ENCODE measurements at regions not wholly inside any gene's neighbourhood (a gene's known extent, or its start where the extent isn't known, plus 50 kb on each side); places are given as distances from the start of the nearest gene placed in this dataset.

GRCh38 chr15:70324001-70324974, 226.6 kb upstream of the TLE3 start:
- TF ChIP-seq, protein P1, sequence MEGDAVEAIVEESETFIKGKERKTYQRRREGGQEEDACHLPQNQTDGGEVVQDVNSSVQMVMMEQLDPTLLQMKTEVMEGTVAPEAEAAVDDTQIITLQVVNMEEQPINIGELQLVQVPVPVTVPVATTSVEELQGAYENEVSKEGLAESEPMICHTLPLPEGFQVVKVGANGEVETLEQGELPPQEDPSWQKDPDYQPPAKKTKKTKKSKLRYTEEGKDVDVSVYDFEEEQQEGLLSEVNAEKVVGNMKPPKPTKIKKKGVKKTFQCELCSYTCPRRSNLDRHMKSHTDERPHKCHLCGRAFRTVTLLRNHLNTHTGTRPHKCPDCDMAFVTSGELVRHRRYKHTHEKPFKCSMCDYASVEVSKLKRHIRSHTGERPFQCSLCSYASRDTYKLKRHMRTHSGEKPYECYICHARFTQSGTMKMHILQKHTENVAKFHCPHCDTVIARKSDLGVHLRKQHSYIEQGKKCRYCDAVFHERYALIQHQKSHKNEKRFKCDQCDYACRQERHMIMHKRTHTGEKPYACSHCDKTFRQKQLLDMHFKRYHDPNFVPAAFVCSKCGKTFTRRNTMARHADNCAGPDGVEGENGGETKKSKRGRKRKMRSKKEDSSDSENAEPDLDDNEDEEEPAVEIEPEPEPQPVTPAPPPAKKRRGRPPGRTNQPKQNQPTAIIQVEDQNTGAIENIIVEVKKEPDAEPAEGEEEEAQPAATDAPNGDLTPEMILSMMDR (IDR thresholded peaks at IDR 0.05) = no peak
- TF ChIP-seq POLR2A (IDR thresholded peaks at IDR 0.05) = no peak
- TF ChIP-seq POLR2AphosphoS5 (IDR thresholded peaks at IDR 0.05; ENCODE audit: insufficient read depth in 1 of 2, low read depth in 1 of 2) = peak; percentile 10 to 62
